ENCODE measurements at regions not wholly inside any gene's neighbourhood (a gene's known extent, or its start where the extent isn't known, plus 50 kb on each side); places are given as distances from the start of the nearest gene placed in this dataset.

GRCh38 chr4:18676526-18676915, 655.0 kb upstream of the LCORL start:
- Histone ChIP-seq H4K20me1 (ENCODE audit: insufficient read depth) (no peaks in the 10 kb centered on the region), H3K9me3 (no peaks in the 10 kb centered on the region), H3K4me1 (ENCODE audit: control insufficient read depth in 1 of 2, insufficient read depth in 2 of 2, low read depth in 1 of 2, low read length in 1 of 2) (no peaks in the 10 kb centered on the region), H3K9ac (no peak overlapping the region), H3K79me2 (ENCODE audit: insufficient read depth) (no peaks in the 10 kb centered on the region), H2AFZ (ENCODE audit: low read depth) (no peak overlapping the region), H3K27me3 (ENCODE audit: insufficient read depth) (no peaks in the 10 kb centered on the region), H3K4me2 (no peak overlapping the region), H3K36me3 (replicated peaks in 1 of 2; ENCODE audit: control insufficient read depth in 1 of 2, insufficient read depth in 2 of 2, low read length in 1 of 2) (no peaks in the 10 kb centered on the region), H3F3A (replicated peaks; ENCODE audit: insufficient read depth) (no peaks in the 10 kb centered on the region), H3K9me2 (no peaks in the 10 kb centered on the region), H3K4me3 (ENCODE audit: low read depth in 2 of 2, low read length in 1 of 2) (no peak overlapping the region), H3K27ac (ENCODE audit: low read depth in 2 of 2, low read length in 1 of 2) (no peak overlapping the region)
- 41% methylated on average over 4 of the region's 4 CpGs for WGBS (ENCODE audit: low lambda C conversion rate)
- TF ChIP-seq JUND (IDR thresholded peaks at IDR 0.05) = no peak
- TF ChIP-seq FOXM1 (IDR thresholded peaks at IDR 0.05; ENCODE audit: low read depth) = no peak
- TF ChIP-seq USF1 (IDR thresholded peaks at IDR 0.05; ENCODE audit: borderline replicate concordance, low read depth) = no peak
- no peak for TF ChIP-seq CHD2 (IDR thresholded peaks at IDR 0.05; ENCODE audit: low read length, partially characterized antibody)
- TF ChIP-seq NRF1 (IDR thresholded peaks at IDR 0.05; ENCODE audit: low read depth, low read length) = no peak
- TF ChIP-seq MEF2A (IDR thresholded peaks at IDR 0.05; ENCODE audit: borderline replicate concordance, low read depth) = no peak
- TF ChIP-seq TAF1 (IDR thresholded peaks at IDR 0.05; ENCODE audit: borderline replicate concordance, low read depth, low read length) = no peak
- no peak for TF ChIP-seq SMC3 (IDR thresholded peaks at IDR 0.05; ENCODE audit: low read depth, low read length)
- no peak for TF ChIP-seq NFIC (IDR thresholded peaks at IDR 0.05; ENCODE audit: borderline replicate concordance)
- no peak for TF ChIP-seq RAD21 (IDR thresholded peaks at IDR 0.05; ENCODE audit: low read length)
- no peak for TF ChIP-seq SIN3A (IDR thresholded peaks at IDR 0.05; ENCODE audit: borderline replicate concordance, low read depth, low read length)
- TF ChIP-seq TEAD4 (IDR thresholded peaks at IDR 0.05; ENCODE audit: borderline replicate concordance, insufficient read depth) = no peak
- TF ChIP-seq RCOR1 (IDR thresholded peaks at IDR 0.05; ENCODE audit: low read length) = no peak
- no peak for TF ChIP-seq FOXJ3 (CRISPR knock-in tag; IDR thresholded peaks at IDR 0.05)
- TF ChIP-seq RXRA (IDR thresholded peaks at IDR 0.05; ENCODE audit: borderline replicate concordance, low read depth) = no peak
- TF ChIP-seq IRF3 (IDR thresholded peaks at IDR 0.05; ENCODE audit: low read depth, low read length) = no peak
- TF ChIP-seq USF2 (IDR thresholded peaks at IDR 0.05; ENCODE audit: borderline replicate concordance, low read depth, low read length) = no peak
- TF ChIP-seq PBX3 (IDR thresholded peaks at IDR 0.05) = no peak
- no peak for TF ChIP-seq RFX5 (IDR thresholded peaks at IDR 0.05; ENCODE audit: low read length)
- TF ChIP-seq REST (IDR thresholded peaks at IDR 0.05; ENCODE audit: low read depth, low read length) = no peak
- ChIA-PET POLR2A (no interaction called here), CTCF (interaction anchor here (2.3 kb wide), 1 partner anchor 14 kb away, joined by 10 read pairs; no protein-coding TSS in a partner anchor)
- DNase-seq = no peak

Measured in SK-N-SH (cell line).